Fibroblast of peridontal ligament (primary cell): ENCODE measurements at regions not wholly inside any gene's neighbourhood (a gene's known extent, or its start where the extent isn't known, plus 50 kb on each side); places are given as distances from the start of the nearest gene placed in this dataset.
"Not testable (repeated sequence)": the region's sequence is repeated elsewhere in the genome, so short reads cannot be mapped to it uniquely, and the experiment has no call there.

Source experiments
- DNase-seq: peaks from one replicate; pipeline ENCODE4 v3.0.0-alpha.2; 2010; ENCODE audit errors: extremely low read depth

- no peak for DNase-seq
Observed at GRCh38 chr16:35749253-35750141, 2290.1 kb downstream of the TP53TG3F start.

GRCh38 chr16:35750157-35750689 lies 2290.8 kb downstream of the TP53TG3F start:
- DNase-seq = no peak

- DNase-seq = no peak
Observed at GRCh38 chr16:35750701-35751104, 2291.3 kb downstream of the TP53TG3F start.

- DNase-seq = no peak
Observed at GRCh38 chr16:35751191-35751941, 2292.0 kb downstream of the TP53TG3F start.

GRCh38 chr16:35752012-35752772 lies 2292.8 kb downstream of the TP53TG3F start:
- no peak for DNase-seq

- DNase-seq = no peak
Observed at GRCh38 chr16:35752773-35753558, 2293.6 kb downstream of the TP53TG3F start.

- DNase-seq = no peak
Observed at GRCh38 chr16:35753559-35754390, 2294.4 kb downstream of the TP53TG3F start.

GRCh38 chr16:35754391-35755369 lies 2295.3 kb downstream of the TP53TG3F start:
- no peak for DNase-seq

- DNase-seq = no peak
Observed at GRCh38 chr16:35788381-35788780, 2329.0 kb downstream of the TP53TG3F start.

GRCh38 chr16:35792516-35793285 lies 2333.3 kb downstream of the TP53TG3F start:
- no peak for DNase-seq

GRCh38 chr16:35793601-35794000 lies 2334.2 kb downstream of the TP53TG3F start:
- DNase-seq = no peak

GRCh38 chr16:35794896-35795295 lies 2335.5 kb downstream of the TP53TG3F start:
- no peak for DNase-seq

GRCh38 chr16:35795361-35796029 lies 2336.1 kb downstream of the TP53TG3F start:
- DNase-seq = no peak

- DNase-seq = no peak
Observed at GRCh38 chr16:35797811-35798210, 2338.4 kb downstream of the TP53TG3F start.

GRCh38 chr16:35798885-35799426 lies 2339.5 kb downstream of the TP53TG3F start:
- no peak for DNase-seq

- DNase-seq = not testable (repeated sequence)
Observed at GRCh38 chr16:35804465-35804864, 2345.1 kb downstream of the TP53TG3F start.

GRCh38 chr16:35823342-35823741 lies 2363.9 kb downstream of the TP53TG3F start:
- DNase-seq = no peak
